ENCODE measurements at regions not wholly inside any gene's neighbourhood (a gene's known extent, or its start where the extent isn't known, plus 50 kb on each side); places are given as distances from the start of the nearest gene placed in this dataset.

DNA sequence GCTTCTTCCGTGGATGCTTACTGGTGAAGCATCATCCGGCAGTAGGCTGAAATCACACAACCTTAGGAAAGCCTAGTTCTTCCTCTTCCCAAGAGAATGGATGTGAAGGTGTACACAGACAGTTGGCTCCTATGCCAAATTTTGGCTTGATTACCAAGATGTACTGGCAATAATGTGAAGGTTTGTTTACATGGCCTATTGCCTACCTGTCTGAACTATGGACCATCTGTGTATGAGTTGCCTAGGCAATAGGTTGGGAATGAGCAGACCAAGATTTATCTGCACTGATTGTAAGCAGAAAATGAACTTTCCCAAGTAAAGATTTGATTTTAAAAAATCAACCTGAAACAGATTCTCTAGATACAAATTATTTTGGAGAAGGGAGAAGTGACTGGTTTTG, 325.9 kb upstream of the SORCS1 start:
- DNase-seq = no peak
- TF ChIP-seq EZH2phosphoT487 (IDR thresholded peaks at IDR 0.05; ENCODE audit: insufficient read depth, low read depth) = no peak
- TF ChIP-seq EZH2 (IDR thresholded peaks at IDR 0.05; ENCODE audit: insufficient read depth, poor library complexity, severe bottlenecking) = no peak
- H3K4me3 ChIP-seq = no peak overlapping the region
- no peak overlapping the region for H3K9ac ChIP-seq
- no peaks in the 10 kb centered on the region for H3K9me3 ChIP-seq (ENCODE audit: low read depth)
- no peak overlapping the region for H3K27ac ChIP-seq
- no peaks in the 10 kb centered on the region for H3K36me3 ChIP-seq (ENCODE audit: low read depth)
- no peaks in the 10 kb centered on the region for H3K79me2 ChIP-seq (ENCODE audit: insufficient read depth)
- H3K9me2 ChIP-seq (ENCODE audit: insufficient read depth) = no peaks in the 10 kb centered on the region
- in situ Hi-C loops (cut with MboI) = no loop called here
- no peaks in the 10 kb centered on the region for H4K20me1 ChIP-seq (ENCODE audit: insufficient read depth)
- no peaks in the 10 kb centered on the region for H3K4me1 ChIP-seq (ENCODE audit: insufficient read depth)
- H3K4me2 ChIP-seq (ENCODE audit: unreplicated experiment) = no peak overlapping the region
- H2AFZ ChIP-seq = no peak overlapping the region
- 0 out of 2 replicates have a peak, but pooled peaks cover 3% of the 10 kb centered on the region for H3K27me3 ChIP-seq (replicated peaks; ENCODE audit: insufficient read depth)
- H3F3A ChIP-seq (ENCODE audit: insufficient read depth) = no peaks in the 10 kb centered on the region
- WGBS, 2 experiments (ENCODE audit: low coverage in 1 of 2, low lambda C conversion rate in 2 of 2, missing lambda C conversion rate in 2 of 2) = 91 to 95% methylated on average over 2 of the region's 2 CpGs

DNA sequence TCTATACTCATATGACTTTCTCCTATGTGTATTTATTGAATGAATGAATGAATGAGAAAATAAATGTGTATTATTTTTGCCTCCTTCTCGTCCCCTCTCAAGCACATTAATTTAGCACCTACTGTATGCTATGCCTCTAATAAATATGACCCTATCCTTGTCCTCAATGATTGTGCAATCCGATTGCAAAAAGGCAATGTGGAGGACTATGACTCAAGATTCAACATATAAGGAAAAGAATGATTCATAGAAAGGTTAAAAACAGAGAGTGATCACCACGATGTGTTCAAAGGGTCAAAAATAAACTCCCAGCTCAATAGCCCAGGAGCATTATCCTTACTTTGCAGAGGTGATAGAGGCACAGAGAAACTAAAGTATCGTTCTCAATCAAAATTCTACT, 322.8 kb upstream of the SORCS1 start:
- Histone ChIP-seq H3K4me1 (ENCODE audit: insufficient read depth) (no peaks in the 10 kb centered on the region), H3K27me3 (replicated peaks; ENCODE audit: insufficient read depth) (no peaks in the 10 kb centered on the region), H3K79me2 (ENCODE audit: insufficient read depth) (no peaks in the 10 kb centered on the region), H2AFZ (no peak overlapping the region), H3K4me3 (no peak overlapping the region), H3K4me2 (ENCODE audit: unreplicated experiment) (no peak overlapping the region), H3K9me3 (ENCODE audit: low read depth) (no peaks in the 10 kb centered on the region), H3K9me2 (ENCODE audit: insufficient read depth) (no peaks in the 10 kb centered on the region), H3F3A (ENCODE audit: insufficient read depth) (no peaks in the 10 kb centered on the region), H3K27ac (no peak overlapping the region), H4K20me1 (ENCODE audit: insufficient read depth) (no peaks in the 10 kb centered on the region), H3K36me3 (ENCODE audit: low read depth) (no peaks in the 10 kb centered on the region), H3K9ac (no peak overlapping the region)
- TF ChIP-seq EZH2 (IDR thresholded peaks at IDR 0.05; ENCODE audit: insufficient read depth, poor library complexity, severe bottlenecking) = no peak
- WGBS, 2 experiments (ENCODE audit: low coverage in 1 of 2, low lambda C conversion rate in 2 of 2, missing lambda C conversion rate in 2 of 2) = 45 to 49% methylated on average over 4 of the region's 4 CpGs
- DNase-seq = peak; percentile 48
- in situ Hi-C loops (cut with MboI) = no loop called here

DNA sequence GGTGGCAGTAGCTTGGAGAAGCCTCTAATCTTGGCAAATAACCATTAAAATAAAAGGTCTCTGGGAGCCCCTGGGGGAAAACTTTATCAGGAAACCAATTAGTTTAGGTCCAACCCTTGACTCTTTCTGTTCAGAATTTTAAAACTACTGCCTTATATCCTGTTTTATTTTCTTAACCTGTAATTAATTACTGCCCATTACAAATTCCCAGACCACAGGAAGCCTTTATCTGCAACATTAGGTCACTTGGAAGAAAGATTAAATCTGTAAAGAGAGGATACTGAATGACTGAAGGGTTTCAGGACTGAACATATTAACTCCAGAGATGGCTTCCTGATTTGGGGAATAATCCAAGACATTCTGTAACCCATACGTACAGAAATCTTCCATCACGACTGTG, 320.5 kb upstream of the SORCS1 start:
- H3K27ac ChIP-seq = no peak overlapping the region
- H3K36me3 ChIP-seq (ENCODE audit: low read depth) = no peaks in the 10 kb centered on the region
- no peak for TF ChIP-seq EZH2phosphoT487 (IDR thresholded peaks at IDR 0.05; ENCODE audit: insufficient read depth, low read depth)
- no peak for TF ChIP-seq EZH2 (IDR thresholded peaks at IDR 0.05; ENCODE audit: insufficient read depth, poor library complexity, severe bottlenecking)
- H3K79me2 ChIP-seq (ENCODE audit: insufficient read depth) = no peaks in the 10 kb centered on the region
- H2AFZ ChIP-seq = no peak overlapping the region
- H4K20me1 ChIP-seq (ENCODE audit: insufficient read depth) = no peaks in the 10 kb centered on the region
- 76 to 81% methylated on average over 2 of the region's 2 CpGs for WGBS, 2 experiments (ENCODE audit: low coverage in 1 of 2, low lambda C conversion rate in 2 of 2, missing lambda C conversion rate in 2 of 2)
- H3K4me1 ChIP-seq (ENCODE audit: insufficient read depth) = no peaks in the 10 kb centered on the region
- no peak for DNase-seq
- in situ Hi-C loops (cut with MboI) = no loop called here
- no peaks in the 10 kb centered on the region for H3K9me2 ChIP-seq (ENCODE audit: insufficient read depth)
- no peak overlapping the region for H3K4me2 ChIP-seq (ENCODE audit: unreplicated experiment)
- no peak overlapping the region for H3K9ac ChIP-seq
- no peaks in the 10 kb centered on the region for H3F3A ChIP-seq (ENCODE audit: insufficient read depth)
- no peak overlapping the region for H3K4me3 ChIP-seq
- no peaks in the 10 kb centered on the region for H3K9me3 ChIP-seq (ENCODE audit: low read depth)
- no peaks in the 10 kb centered on the region for H3K27me3 ChIP-seq (replicated peaks; ENCODE audit: insufficient read depth)

DNA sequence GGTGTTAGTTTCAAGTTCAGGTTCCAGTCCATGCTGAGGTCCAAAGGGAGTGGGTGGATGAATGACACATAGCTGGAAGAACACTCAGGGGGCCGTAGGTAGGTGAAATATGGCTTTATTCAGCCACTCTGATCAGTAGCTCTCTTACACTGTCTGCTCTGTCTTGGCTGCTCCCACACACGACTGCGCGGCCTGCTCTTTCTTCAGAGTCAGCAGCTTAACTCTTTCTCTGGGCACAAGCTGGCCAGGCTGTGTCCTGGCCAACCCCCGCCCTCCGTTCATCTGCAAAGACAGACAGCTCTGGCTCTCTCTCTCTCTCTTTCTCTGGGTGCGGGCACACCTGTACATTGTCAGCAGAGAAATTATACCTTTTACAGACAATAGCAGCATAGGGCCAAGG, 317.4 kb upstream of the SORCS1 start:
- H3K4me1 ChIP-seq (ENCODE audit: insufficient read depth) = no peaks in the 10 kb centered on the region
- no peak overlapping the region for H3K4me2 ChIP-seq (ENCODE audit: unreplicated experiment)
- TF ChIP-seq EZH2phosphoT487 (IDR thresholded peaks at IDR 0.05; ENCODE audit: insufficient read depth, low read depth) (no peak), EZH2 (IDR thresholded peaks at IDR 0.05; ENCODE audit: insufficient read depth, poor library complexity, severe bottlenecking) (no peak)
- no peaks in the 10 kb centered on the region for H3K9me3 ChIP-seq (ENCODE audit: low read depth)
- in situ Hi-C loops (cut with MboI) = no loop called here
- no peaks in the 10 kb centered on the region for H3K27me3 ChIP-seq (replicated peaks; ENCODE audit: insufficient read depth)
- no peaks in the 10 kb centered on the region for H3F3A ChIP-seq (ENCODE audit: insufficient read depth)
- no peak overlapping the region for H3K9ac ChIP-seq
- no peak overlapping the region for H3K27ac ChIP-seq
- no peak overlapping the region for H2AFZ ChIP-seq
- no peaks in the 10 kb centered on the region for H4K20me1 ChIP-seq (ENCODE audit: insufficient read depth)
- no peaks in the 10 kb centered on the region for H3K79me2 ChIP-seq (ENCODE audit: insufficient read depth)
- no peaks in the 10 kb centered on the region for H3K9me2 ChIP-seq (ENCODE audit: insufficient read depth)
- DNase-seq = no peak
- 60 to 67% methylated on average over 7 of the region's 7 CpGs for WGBS, 2 experiments (ENCODE audit: low coverage in 1 of 2, low lambda C conversion rate in 2 of 2, missing lambda C conversion rate in 2 of 2)
- H3K36me3 ChIP-seq (ENCODE audit: low read depth) = no peaks in the 10 kb centered on the region
- no peak overlapping the region for H3K4me3 ChIP-seq

DNA sequence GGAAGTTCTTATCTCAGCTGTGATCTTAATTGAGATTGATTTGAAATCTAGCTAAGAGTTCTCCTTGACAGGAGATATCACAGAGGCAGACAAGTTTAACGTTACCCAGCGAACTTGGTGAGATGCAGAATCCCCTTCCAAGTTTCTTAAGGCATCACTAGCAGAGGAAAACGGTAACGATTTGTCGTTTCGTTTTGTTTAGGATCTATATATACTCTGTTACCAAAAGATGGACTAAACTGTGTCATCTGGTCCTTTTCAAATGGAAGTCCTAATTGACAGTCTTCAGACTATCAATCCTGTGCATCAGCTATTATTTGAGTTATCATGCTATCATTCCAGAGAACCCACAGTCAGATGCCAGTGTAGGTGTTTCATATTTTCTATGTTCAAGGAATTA, 316.7 kb upstream of the SORCS1 start:
- in situ Hi-C loops (cut with MboI) = no loop called here
- WGBS, 2 experiments (ENCODE audit: low coverage in 1 of 2, low lambda C conversion rate in 2 of 2, missing lambda C conversion rate in 2 of 2) = 66 to 72% methylated on average over 6 of the region's 6 CpGs

More for the DNA sequence above, 316.7 kb upstream of the SORCS1 start:
- Histone ChIP-seq H3K4me1 (ENCODE audit: insufficient read depth) (no peaks in the 10 kb centered on the region), H3F3A (ENCODE audit: insufficient read depth) (no peaks in the 10 kb centered on the region), H3K4me2 (ENCODE audit: unreplicated experiment) (no peak overlapping the region), H3K36me3 (ENCODE audit: low read depth) (no peaks in the 10 kb centered on the region), H3K9ac (no peak overlapping the region), H2AFZ (no peak overlapping the region), H3K27me3 (replicated peaks; ENCODE audit: insufficient read depth) (no peaks in the 10 kb centered on the region), H3K9me3 (ENCODE audit: low read depth) (no peaks in the 10 kb centered on the region), H3K27ac (no peak overlapping the region), H4K20me1 (ENCODE audit: insufficient read depth) (no peaks in the 10 kb centered on the region), H3K79me2 (ENCODE audit: insufficient read depth) (no peaks in the 10 kb centered on the region), H3K4me3 (no peak overlapping the region), H3K9me2 (ENCODE audit: insufficient read depth) (no peaks in the 10 kb centered on the region)
- no peak for DNase-seq
- no peak for TF ChIP-seq EZH2 (IDR thresholded peaks at IDR 0.05; ENCODE audit: insufficient read depth, poor library complexity, severe bottlenecking)
- TF ChIP-seq EZH2phosphoT487 (IDR thresholded peaks at IDR 0.05; ENCODE audit: insufficient read depth, low read depth) = no peak

All from GM23248 (cell line).